Fibroblast of villous mesenchyme (primary cell): ENCODE measurements at regions not wholly inside any gene's neighbourhood (a gene's known extent, or its start where the extent isn't known, plus 50 kb on each side); places are given as distances from the start of the nearest gene placed in this dataset.

ENCODE experiments used
- DNase-seq: peaks from one replicate; pipeline ENCODE4 v3.0.0-alpha.2; 2010; ENCODE audit warnings: low read depth
- H3K4me3 ChIP-seq: 2 replicates; pipeline ENCODE4 v1.5.1; 2011; ENCODE audit warnings: low read depth, mild to moderate bottlenecking, low read length
- TF ChIP-seq, protein P1 (sequence below): IDR thresholded peaks from 2 replicates; pipeline ENCODE4 v1.5.1; 2012; ENCODE audit warnings: low read depth, mild to moderate bottlenecking, low read length; ENCODE audit not compliant: insufficient read depth

- TF ChIP-seq, protein P1, sequence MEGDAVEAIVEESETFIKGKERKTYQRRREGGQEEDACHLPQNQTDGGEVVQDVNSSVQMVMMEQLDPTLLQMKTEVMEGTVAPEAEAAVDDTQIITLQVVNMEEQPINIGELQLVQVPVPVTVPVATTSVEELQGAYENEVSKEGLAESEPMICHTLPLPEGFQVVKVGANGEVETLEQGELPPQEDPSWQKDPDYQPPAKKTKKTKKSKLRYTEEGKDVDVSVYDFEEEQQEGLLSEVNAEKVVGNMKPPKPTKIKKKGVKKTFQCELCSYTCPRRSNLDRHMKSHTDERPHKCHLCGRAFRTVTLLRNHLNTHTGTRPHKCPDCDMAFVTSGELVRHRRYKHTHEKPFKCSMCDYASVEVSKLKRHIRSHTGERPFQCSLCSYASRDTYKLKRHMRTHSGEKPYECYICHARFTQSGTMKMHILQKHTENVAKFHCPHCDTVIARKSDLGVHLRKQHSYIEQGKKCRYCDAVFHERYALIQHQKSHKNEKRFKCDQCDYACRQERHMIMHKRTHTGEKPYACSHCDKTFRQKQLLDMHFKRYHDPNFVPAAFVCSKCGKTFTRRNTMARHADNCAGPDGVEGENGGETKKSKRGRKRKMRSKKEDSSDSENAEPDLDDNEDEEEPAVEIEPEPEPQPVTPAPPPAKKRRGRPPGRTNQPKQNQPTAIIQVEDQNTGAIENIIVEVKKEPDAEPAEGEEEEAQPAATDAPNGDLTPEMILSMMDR, result no peak
- no peak for DNase-seq
- H3K4me3 ChIP-seq, result no peak overlapping the region
Measured at GRCh38 chr14:84975241-84975902, 554.6 kb upstream of the FLRT2 start.

- DNase-seq, result no peak
- TF ChIP-seq, protein P1, result no peak
- H3K4me3 ChIP-seq, result no peak overlapping the region
Measured at GRCh38 chr14:84976805-84977204, 553.1 kb upstream of the FLRT2 start.

GRCh38 chr14:84987042-84987441 lies 542.9 kb upstream of the FLRT2 start:
- no peak for DNase-seq
- H3K4me3 ChIP-seq, result no peak overlapping the region
- TF ChIP-seq, protein P1, result no peak

DNA sequence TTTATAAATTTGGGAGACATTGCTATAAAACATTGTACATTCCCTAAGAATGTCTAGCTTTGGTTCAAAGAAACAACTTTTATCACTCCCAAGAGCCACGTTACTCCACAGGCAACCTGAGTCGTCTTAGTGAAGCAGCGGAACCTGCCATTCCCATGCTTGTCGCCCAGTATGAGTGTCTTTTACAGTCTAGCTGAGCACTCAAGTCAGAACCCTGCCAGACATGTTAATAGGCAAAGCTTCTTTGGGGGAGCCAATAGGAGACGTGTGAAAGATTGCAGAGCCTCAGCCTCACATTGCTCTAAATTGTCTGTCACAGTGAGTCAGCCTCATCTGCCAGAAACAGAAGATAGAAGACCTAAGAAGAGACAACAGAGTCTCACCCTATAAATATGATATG lies 541.6 kb upstream of the FLRT2 start:
- DNase-seq, result no peak
- TF ChIP-seq, protein P1, result no peak
- no peak overlapping the region for H3K4me3 ChIP-seq

- H3K4me3 ChIP-seq, result no peak overlapping the region
- TF ChIP-seq, protein P1, result no peak
- no peak for DNase-seq
Measured at GRCh38 chr14:84991021-84991420, 538.9 kb upstream of the FLRT2 start.

- TF ChIP-seq, protein P1, result no peak
- H3K4me3 ChIP-seq, result no peak overlapping the region
- DNase-seq, result no peak
Measured at GRCh38 chr14:84998216-84998615, 531.7 kb upstream of the FLRT2 start.

GRCh38 chr14:85002846-85003245 lies 527.1 kb upstream of the FLRT2 start:
- H3K4me3 ChIP-seq, result no peak overlapping the region
- TF ChIP-seq, protein P1, result no peak
- no peak for DNase-seq
